HCT116 (cell line): ENCODE measurements at regions not wholly inside any gene's neighbourhood (a gene's known extent, or its start where the extent isn't known, plus 50 kb on each side); places are given as distances from the start of the nearest gene placed in this dataset.

ENCODE experiments used
- ATAC-seq: fragments of 200-7000 bp; cut with Tn5 transposase; 2 replicates; pipeline ENCODE4 v1.9.1; 2020; ENCODE audit warnings: mild to moderate bottlenecking, moderate library complexity
- BruUV-seq: library from RNA; stranded (reverse); fragments of 400-500 nt; replicated peaks from 2 replicates; lab custom pipeline; 2021; lab: Mats Ljungman, UMichigan
- CTCF ChIA-PET: fragments of 300-600 bp; sonication (Branson Sonifier 250); formaldehyde crosslinking; loops from one replicate; lab custom pipeline; 2021; ENCODE audit warnings: antibody characterized with exemption; lab: Charles Lee
- POLR2A ChIA-PET: fragments of 300-600, 350-600 bp; sonication (Branson Sonifier 250); formaldehyde crosslinking; loops from one replicate; lab custom pipeline; 2021; ENCODE audit warnings: antibody characterized with exemption; lab: Charles Lee
- RAD21 ChIA-PET, 2 experiments: fragments of 300-600 bp; sonication (Branson Sonifier 250); formaldehyde crosslinking; loops; one replicate each; lab custom pipeline; 2023; ENCODE audit warnings: low total read pairs in 2 of 2; ENCODE audit not compliant: uncharacterized antibody in 2 of 2, unreplicated experiment in 2 of 2, low non-redundant PET in 1 of 2; lab: Charles Lee
- DNase-seq: peaks from one replicate; pipeline ENCODE4 v3.0.0-alpha.2; 2010; ENCODE audit warnings: low read depth, low spot score
- H2AFZ ChIP-seq: fragments of 200-600 bp; shearing (Covaris generic), sonication (generic); 2 replicates; pipeline ENCODE4 v1.6.1; 2017; ENCODE audit warnings: low read depth, mixed run types, mixed read lengths, antibody characterized with exemption, low read length; ENCODE audit not compliant: poor library complexity, severe bottlenecking
- H3K27ac ChIP-seq: 2 replicates; pipeline ENCODE4 v1.5.1; 2012; ENCODE audit warnings: low read depth, low read length
- H3K27me3 ChIP-seq: fragments of 200-600 bp; sonication (generic); 2 replicates; pipeline ENCODE4 v1.6.1; 2016; ENCODE audit warnings: mixed run types, low read length, mixed read lengths; ENCODE audit not compliant: insufficient read depth
- H3K36me3 ChIP-seq, 2 experiments: fragments of 200-500 bp in 1 of 2; fragments of 200-600 bp in 1 of 2; sonication (Bioruptor generic) in 1 of 2; sonication (generic) in 1 of 2; 2 replicates each; pipeline versions ENCODE4 v1.5.1 to v1.6.1; 2014 to 2016; ENCODE audit warnings: low read length in 2 of 2, inconsistent platforms in 1 of 2, mixed read lengths in 1 of 2, mixed run types in 1 of 2; ENCODE audit not compliant: insufficient read depth in 2 of 2, control insufficient read depth in 1 of 2
- H3K4me1 ChIP-seq, 2 experiments: fragments of 200-600 bp in 1 of 2; sonication (generic) in 1 of 2; 2 replicates each; pipeline versions ENCODE4 v1.5.1 to v1.6.1; 2012 to 2017; ENCODE audit warnings: low read length in 2 of 2, inconsistent platforms in 1 of 2, mild to moderate bottlenecking in 1 of 2, mixed read lengths in 1 of 2, mixed run types in 1 of 2, moderate library complexity in 1 of 2; ENCODE audit not compliant: insufficient read depth in 2 of 2, control insufficient read depth in 1 of 2
- H3K4me2 ChIP-seq: fragments of 200-600 bp; sonication (generic); 2 replicates; pipeline ENCODE4 v1.6.1; 2017; ENCODE audit warnings: mixed run types, low read length, mixed read lengths
- H3K4me3 ChIP-seq, 2 experiments: fragments of 200-600 bp in 1 of 2; sonication (generic) in 1 of 2; replicated peaks in 1 of 2; 2 replicates each; pipeline ENCODE4 v1.5.1; 2011 to 2016; ENCODE audit warnings: low read length in 2 of 2, control low read depth in 1 of 2, low read depth in 1 of 2, mild to moderate bottlenecking in 1 of 2, mixed read lengths in 1 of 2, mixed run types in 1 of 2
- H3K79me2 ChIP-seq: fragments of 200-600 bp; sonication (generic); 2 replicates; pipeline ENCODE4 v1.6.1; 2017; ENCODE audit warnings: mild to moderate bottlenecking, mixed run types, low read length, moderate library complexity, mixed read lengths; ENCODE audit not compliant: insufficient read depth
- H3K9ac ChIP-seq: fragments of 200-600 bp; sonication (generic); 2 replicates; pipeline ENCODE4 v1.6.1; 2016; ENCODE audit warnings: low read length, mixed read lengths
- H3K9me2 ChIP-seq: fragments of 200-600 bp; sonication (generic), shearing (Covaris generic); 2 replicates; pipeline ENCODE4 v1.6.1; 2017; ENCODE audit warnings: mixed run types, mild to moderate bottlenecking, moderate library complexity; ENCODE audit not compliant: insufficient read depth
- H3K9me3 ChIP-seq, 2 experiments: fragments of 200-500 bp in 1 of 2; fragments of 200-600 bp in 1 of 2; sonication (Bioruptor generic) in 1 of 2; sonication (generic) in 1 of 2; 2 replicates each; pipeline ENCODE4 v1.6.1; 2014 to 2017; ENCODE audit warnings: low read length in 2 of 2, mixed read lengths in 2 of 2, inconsistent platforms in 1 of 2, low read depth in 1 of 2, mild to moderate bottlenecking in 1 of 2, mixed run types in 1 of 2, moderate library complexity in 1 of 2; ENCODE audit not compliant: control insufficient read depth in 1 of 2, insufficient read depth in 1 of 2
- H4K20me1 ChIP-seq: fragments of 200-600 bp; sonication (generic), shearing (Covaris generic); 2 replicates; pipeline ENCODE4 v1.6.1; 2017; ENCODE audit warnings: mixed run types, mild to moderate bottlenecking, moderate library complexity; ENCODE audit not compliant: insufficient read depth
- CEBPB ChIP-seq: IDR thresholded peaks from 2 replicates; pipeline ENCODE4 v1.6.1; 2012; ENCODE audit warnings: low read depth
- EGR1 ChIP-seq: IDR thresholded peaks from 2 replicates; pipeline ENCODE4 v1.6.1; 2012; ENCODE audit warnings: low read depth
- EZH2 ChIP-seq: fragments of 200-600 bp; sonication (generic); IDR thresholded peaks from 2 replicates; pipeline ENCODE4 v1.6.1; 2017; ENCODE audit warnings: antibody characterized with exemption, mixed run types
- FOSL1 ChIP-seq: IDR thresholded peaks from 2 replicates; pipeline ENCODE4 v1.6.1; 2012; ENCODE audit warnings: low read depth
- JUND ChIP-seq: IDR thresholded peaks from 2 replicates; pipeline ENCODE4 v1.6.1; 2012
- POLR2A ChIP-seq: IDR thresholded peaks from 2 replicates; pipeline ENCODE4 v1.7.0; 2011; ENCODE audit warnings: borderline replicate concordance; ENCODE audit not compliant: insufficient read depth, insufficient read length; ENCODE audit errors: extremely low read depth
- SP1 ChIP-seq: IDR thresholded peaks from 2 replicates; pipeline ENCODE4 v1.6.1; 2012; ENCODE audit warnings: low read depth
- SRF ChIP-seq: IDR thresholded peaks from 2 replicates; pipeline ENCODE4 v1.6.1; 2012; ENCODE audit warnings: low read depth
- YY1 ChIP-seq: IDR thresholded peaks from 2 replicates; pipeline ENCODE4 v1.6.1; 2011; ENCODE audit warnings: low read length, low read depth, moderate library complexity, mild to moderate bottlenecking; ENCODE audit not compliant: insufficient replicate concordance; ENCODE audit errors: extremely low read depth
- intact Hi-C: fragments of 100-400 bp; cut with micrococcal nuclease; formaldehyde crosslinking; loops from 2 replicates; pipeline ENCODE4 v1.10.0; 2022
- TF ChIP-seq, protein P1 (sequence below), 3 experiments: fragments of 200-600 bp in 1 of 3; sonication (generic) in 1 of 3; IDR thresholded peaks in 2 of 3; conservative IDR thresholded peaks in 1 of 3; 2 replicates each; pipeline ENCODE4 v1.5.1; 2012 to 2017; ENCODE audit warnings: low read depth in 2 of 3, low read length in 2 of 3, antibody characterized with exemption in 1 of 3, borderline replicate concordance in 1 of 3, control low read depth in 1 of 3, mild to moderate bottlenecking in 1 of 3, mixed read lengths in 1 of 3, mixed run types in 1 of 3, moderate library complexity in 1 of 3; ENCODE audit not compliant: insufficient read depth in 1 of 3
- TF ChIP-seq, protein P2 (sequence below): IDR thresholded peaks from 2 replicates; pipeline ENCODE4 v1.6.1; 2012
- TF ChIP-seq, protein P3 (sequence below): IDR thresholded peaks from 2 replicates; pipeline ENCODE4 v1.6.1; 2011; ENCODE audit warnings: mild to moderate bottlenecking, low read length, moderate library complexity; ENCODE audit not compliant: insufficient replicate concordance; ENCODE audit errors: extremely low read depth
- TF ChIP-seq, protein P4 (sequence below): IDR thresholded peaks from 2 replicates; pipeline ENCODE4 v1.6.1; 2012; ENCODE audit warnings: low read depth

DNA sequence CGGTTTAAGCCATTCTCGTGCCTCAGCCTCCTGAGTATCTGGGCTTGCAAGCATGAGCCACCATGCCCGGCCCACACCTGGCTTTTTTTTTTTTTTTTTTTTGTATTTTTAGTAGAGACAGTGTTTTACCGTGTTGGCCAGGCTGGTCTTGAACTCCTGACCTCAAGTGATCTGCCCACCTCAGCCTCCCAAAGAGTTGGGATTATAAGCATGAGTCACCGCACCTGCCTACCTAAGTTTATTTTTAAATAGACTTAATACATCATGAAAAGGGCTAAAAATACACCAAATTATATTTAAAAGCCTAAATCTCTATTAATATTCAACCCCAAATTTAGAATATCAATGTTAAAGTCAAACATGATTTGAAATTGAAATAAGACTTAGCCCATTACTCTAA lies 250.8 kb upstream of the MC4R start:
- ChIA-PET CTCF (no interaction called here), POLR2A (no interaction called here), RAD21 (no interaction called here)
- no peaks in the 10 kb centered on the region for H3K27me3 ChIP-seq
- no peaks in the 10 kb centered on the region for H3K4me1 ChIP-seq
- no peak overlapping the region for H3K9ac ChIP-seq
- no TSS peak for BruUV-seq
- TF ChIP-seq FOSL1 (no peak), POLR2A (no peak), SRF (no peak)
- no peaks in the 10 kb centered on the region for H3K79me2 ChIP-seq
- no peaks in the 10 kb centered on the region for H3K9me3 ChIP-seq
- H2AFZ ChIP-seq: no peak overlapping the region
- no peak overlapping the region for H3K4me3 ChIP-seq
- ATAC-seq (no peak), DNase-seq (no peak)
- intact Hi-C loops: no loop called here
- no peak overlapping the region for H3K27ac ChIP-seq
- H3K4me2 ChIP-seq: no peak overlapping the region
- H3K9me2 ChIP-seq: no peaks in the 10 kb centered on the region
- no peaks in the 10 kb centered on the region for H3K36me3 ChIP-seq
- no peaks in the 10 kb centered on the region for H4K20me1 ChIP-seq

DNA sequence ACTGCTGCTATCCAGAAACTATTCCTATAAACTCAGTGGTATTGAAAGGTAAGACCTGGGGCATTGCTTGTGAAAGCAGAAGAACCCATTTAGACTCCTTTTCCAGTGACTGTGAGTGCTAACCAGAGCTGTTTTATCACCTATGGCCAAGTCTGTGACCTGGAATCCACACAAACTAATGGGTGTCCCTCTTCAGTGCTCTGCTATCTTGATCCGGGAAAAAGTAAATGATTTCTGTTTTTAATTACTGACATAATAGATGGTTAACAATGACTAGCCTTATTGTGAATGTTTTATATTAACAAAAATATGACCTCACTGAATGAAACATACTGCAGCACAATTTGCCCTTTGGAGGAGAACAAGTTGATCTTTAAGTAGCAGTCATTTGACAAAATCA lies 251.6 kb upstream of the MC4R start:
- BruUV-seq: no TSS peak
- no peak overlapping the region for H3K27ac ChIP-seq
- no peak overlapping the region for H2AFZ ChIP-seq
- ATAC-seq (no peak), DNase-seq (no peak)
- ChIA-PET POLR2A (no interaction called here), CTCF (no interaction called here), RAD21 (no interaction called here)
- no peak overlapping the region for H3K4me2 ChIP-seq
- no peak overlapping the region for H3K4me3 ChIP-seq
- no peaks in the 10 kb centered on the region for H3K79me2 ChIP-seq
- H4K20me1 ChIP-seq: no peaks in the 10 kb centered on the region
- H3K4me1 ChIP-seq: no peaks in the 10 kb centered on the region
- intact Hi-C loops: no loop called here
- H3K36me3 ChIP-seq: no peaks in the 10 kb centered on the region
- H3K27me3 ChIP-seq: no peaks in the 10 kb centered on the region
- no peak overlapping the region for H3K9ac ChIP-seq
- no peaks in the 10 kb centered on the region for H3K9me3 ChIP-seq
- no peaks in the 10 kb centered on the region for H3K9me2 ChIP-seq
- TF ChIP-seq JUND (no peak), EGR1 (no peak), YY1 (no peak), SRF (no peak), POLR2A (no peak), SP1 (no peak), CEBPB (no peak), EZH2 (no peak)
- TF ChIP-seq, protein P1, sequence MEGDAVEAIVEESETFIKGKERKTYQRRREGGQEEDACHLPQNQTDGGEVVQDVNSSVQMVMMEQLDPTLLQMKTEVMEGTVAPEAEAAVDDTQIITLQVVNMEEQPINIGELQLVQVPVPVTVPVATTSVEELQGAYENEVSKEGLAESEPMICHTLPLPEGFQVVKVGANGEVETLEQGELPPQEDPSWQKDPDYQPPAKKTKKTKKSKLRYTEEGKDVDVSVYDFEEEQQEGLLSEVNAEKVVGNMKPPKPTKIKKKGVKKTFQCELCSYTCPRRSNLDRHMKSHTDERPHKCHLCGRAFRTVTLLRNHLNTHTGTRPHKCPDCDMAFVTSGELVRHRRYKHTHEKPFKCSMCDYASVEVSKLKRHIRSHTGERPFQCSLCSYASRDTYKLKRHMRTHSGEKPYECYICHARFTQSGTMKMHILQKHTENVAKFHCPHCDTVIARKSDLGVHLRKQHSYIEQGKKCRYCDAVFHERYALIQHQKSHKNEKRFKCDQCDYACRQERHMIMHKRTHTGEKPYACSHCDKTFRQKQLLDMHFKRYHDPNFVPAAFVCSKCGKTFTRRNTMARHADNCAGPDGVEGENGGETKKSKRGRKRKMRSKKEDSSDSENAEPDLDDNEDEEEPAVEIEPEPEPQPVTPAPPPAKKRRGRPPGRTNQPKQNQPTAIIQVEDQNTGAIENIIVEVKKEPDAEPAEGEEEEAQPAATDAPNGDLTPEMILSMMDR (IDR thresholded peaks at IDR 0.05 in 2 of 3, conservative IDR thresholded peaks at IDR 0.05 in 1 of 3; ENCODE audit: borderline replicate concordance in 1 of 3, insufficient read depth in 1 of 3, low read depth in 2 of 3, low read length in 2 of 3): no peak
- TF ChIP-seq, protein P2, sequence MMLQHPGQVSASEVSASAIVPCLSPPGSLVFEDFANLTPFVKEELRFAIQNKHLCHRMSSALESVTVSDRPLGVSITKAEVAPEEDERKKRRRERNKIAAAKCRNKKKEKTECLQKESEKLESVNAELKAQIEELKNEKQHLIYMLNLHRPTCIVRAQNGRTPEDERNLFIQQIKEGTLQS: no peak
- TF ChIP-seq, protein P3, sequence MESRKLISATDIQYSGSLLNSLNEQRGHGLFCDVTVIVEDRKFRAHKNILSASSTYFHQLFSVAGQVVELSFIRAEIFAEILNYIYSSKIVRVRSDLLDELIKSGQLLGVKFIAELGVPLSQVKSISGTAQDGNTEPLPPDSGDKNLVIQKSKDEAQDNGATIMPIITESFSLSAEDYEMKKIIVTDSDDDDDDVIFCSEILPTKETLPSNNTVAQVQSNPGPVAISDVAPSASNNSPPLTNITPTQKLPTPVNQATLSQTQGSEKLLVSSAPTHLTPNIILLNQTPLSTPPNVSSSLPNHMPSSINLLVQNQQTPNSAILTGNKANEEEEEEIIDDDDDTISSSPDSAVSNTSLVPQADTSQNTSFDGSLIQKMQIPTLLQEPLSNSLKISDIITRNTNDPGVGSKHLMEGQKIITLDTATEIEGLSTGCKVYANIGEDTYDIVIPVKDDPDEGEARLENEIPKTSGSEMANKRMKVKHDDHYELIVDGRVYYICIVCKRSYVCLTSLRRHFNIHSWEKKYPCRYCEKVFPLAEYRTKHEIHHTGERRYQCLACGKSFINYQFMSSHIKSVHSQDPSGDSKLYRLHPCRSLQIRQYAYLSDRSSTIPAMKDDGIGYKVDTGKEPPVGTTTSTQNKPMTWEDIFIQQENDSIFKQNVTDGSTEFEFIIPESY: no peak
- TF ChIP-seq, protein P4, sequence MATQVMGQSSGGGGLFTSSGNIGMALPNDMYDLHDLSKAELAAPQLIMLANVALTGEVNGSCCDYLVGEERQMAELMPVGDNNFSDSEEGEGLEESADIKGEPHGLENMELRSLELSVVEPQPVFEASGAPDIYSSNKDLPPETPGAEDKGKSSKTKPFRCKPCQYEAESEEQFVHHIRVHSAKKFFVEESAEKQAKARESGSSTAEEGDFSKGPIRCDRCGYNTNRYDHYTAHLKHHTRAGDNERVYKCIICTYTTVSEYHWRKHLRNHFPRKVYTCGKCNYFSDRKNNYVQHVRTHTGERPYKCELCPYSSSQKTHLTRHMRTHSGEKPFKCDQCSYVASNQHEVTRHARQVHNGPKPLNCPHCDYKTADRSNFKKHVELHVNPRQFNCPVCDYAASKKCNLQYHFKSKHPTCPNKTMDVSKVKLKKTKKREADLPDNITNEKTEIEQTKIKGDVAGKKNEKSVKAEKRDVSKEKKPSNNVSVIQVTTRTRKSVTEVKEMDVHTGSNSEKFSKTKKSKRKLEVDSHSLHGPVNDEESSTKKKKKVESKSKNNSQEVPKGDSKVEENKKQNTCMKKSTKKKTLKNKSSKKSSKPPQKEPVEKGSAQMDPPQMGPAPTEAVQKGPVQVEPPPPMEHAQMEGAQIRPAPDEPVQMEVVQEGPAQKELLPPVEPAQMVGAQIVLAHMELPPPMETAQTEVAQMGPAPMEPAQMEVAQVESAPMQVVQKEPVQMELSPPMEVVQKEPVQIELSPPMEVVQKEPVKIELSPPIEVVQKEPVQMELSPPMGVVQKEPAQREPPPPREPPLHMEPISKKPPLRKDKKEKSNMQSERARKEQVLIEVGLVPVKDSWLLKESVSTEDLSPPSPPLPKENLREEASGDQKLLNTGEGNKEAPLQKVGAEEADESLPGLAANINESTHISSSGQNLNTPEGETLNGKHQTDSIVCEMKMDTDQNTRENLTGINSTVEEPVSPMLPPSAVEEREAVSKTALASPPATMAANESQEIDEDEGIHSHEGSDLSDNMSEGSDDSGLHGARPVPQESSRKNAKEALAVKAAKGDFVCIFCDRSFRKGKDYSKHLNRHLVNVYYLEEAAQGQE: no peak
